PC-3 (cell line): ENCODE measurements at regions not wholly inside any gene's neighbourhood (a gene's known extent, or its start where the extent isn't known, plus 50 kb on each side); places are given as distances from the start of the nearest gene placed in this dataset.

ENCODE experiments used
- EZH2 ChIP-seq: fragments of 300-600 bp; sonication (generic); IDR thresholded peaks from one replicate; pipeline ENCODE4 v1.6.1; 2017; ENCODE audit warnings: antibody characterized with exemption, mild to moderate bottlenecking, low read length; ENCODE audit not compliant: unreplicated experiment
- EZH2phosphoT487 ChIP-seq: fragments of 300-600 bp; sonication (generic); IDR thresholded peaks from 2 replicates; pipeline ENCODE4 v1.6.1; 2018; ENCODE audit warnings: mild to moderate bottlenecking, antibody characterized with exemption, low read length, borderline replicate concordance
- TF ChIP-seq, protein P1 (sequence below): fragments of 300-600 bp; sonication (generic); conservative IDR thresholded peaks from 2 replicates; pipeline ENCODE4 v1.5.1; 2017; ENCODE audit warnings: antibody characterized with exemption, low read depth, mild to moderate bottlenecking, low read length

DNA sequence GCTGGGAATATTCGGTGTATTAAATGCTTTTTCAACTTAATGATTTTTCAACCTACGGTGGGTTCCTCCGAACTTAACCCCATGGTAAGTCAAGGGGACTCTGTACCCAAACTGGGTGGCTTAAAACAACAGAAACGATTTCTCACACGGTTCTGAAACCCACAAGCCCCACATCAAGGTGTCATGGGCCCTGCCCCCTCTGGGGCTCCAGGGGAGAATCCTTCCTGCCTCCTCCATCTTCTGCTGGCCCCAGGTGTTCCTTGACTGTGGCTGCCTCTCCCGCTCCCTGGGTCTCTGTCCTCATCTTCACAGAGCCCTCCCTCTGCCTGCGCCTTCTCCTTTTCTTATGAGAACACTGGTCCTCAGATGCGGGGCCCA lies 301.3 kb upstream of the SALL3 start:
- TF ChIP-seq, protein P1, sequence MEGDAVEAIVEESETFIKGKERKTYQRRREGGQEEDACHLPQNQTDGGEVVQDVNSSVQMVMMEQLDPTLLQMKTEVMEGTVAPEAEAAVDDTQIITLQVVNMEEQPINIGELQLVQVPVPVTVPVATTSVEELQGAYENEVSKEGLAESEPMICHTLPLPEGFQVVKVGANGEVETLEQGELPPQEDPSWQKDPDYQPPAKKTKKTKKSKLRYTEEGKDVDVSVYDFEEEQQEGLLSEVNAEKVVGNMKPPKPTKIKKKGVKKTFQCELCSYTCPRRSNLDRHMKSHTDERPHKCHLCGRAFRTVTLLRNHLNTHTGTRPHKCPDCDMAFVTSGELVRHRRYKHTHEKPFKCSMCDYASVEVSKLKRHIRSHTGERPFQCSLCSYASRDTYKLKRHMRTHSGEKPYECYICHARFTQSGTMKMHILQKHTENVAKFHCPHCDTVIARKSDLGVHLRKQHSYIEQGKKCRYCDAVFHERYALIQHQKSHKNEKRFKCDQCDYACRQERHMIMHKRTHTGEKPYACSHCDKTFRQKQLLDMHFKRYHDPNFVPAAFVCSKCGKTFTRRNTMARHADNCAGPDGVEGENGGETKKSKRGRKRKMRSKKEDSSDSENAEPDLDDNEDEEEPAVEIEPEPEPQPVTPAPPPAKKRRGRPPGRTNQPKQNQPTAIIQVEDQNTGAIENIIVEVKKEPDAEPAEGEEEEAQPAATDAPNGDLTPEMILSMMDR: no peak
- TF ChIP-seq EZH2 (no peak), EZH2phosphoT487 (no peak)
